GM19324 (cell line): ENCODE measurements at regions not wholly inside any gene's neighbourhood (a gene's known extent, or its start where the extent isn't known, plus 50 kb on each side); places are given as distances from the start of the nearest gene placed in this dataset.
"Not testable (repeated sequence)": the region's sequence is repeated elsewhere in the genome, so short reads cannot be mapped to it uniquely, and the experiment has no call there.

ENCODE experiments used
- ATAC-seq: cut with Tn5 transposase; IDR thresholded peaks from one replicate; pipeline ENCODE4 v1.9.1; 2021; ENCODE audit warnings: mild to moderate bottlenecking, moderate library complexity; ENCODE audit not compliant: unreplicated experiment, low FRiP score

DNA sequence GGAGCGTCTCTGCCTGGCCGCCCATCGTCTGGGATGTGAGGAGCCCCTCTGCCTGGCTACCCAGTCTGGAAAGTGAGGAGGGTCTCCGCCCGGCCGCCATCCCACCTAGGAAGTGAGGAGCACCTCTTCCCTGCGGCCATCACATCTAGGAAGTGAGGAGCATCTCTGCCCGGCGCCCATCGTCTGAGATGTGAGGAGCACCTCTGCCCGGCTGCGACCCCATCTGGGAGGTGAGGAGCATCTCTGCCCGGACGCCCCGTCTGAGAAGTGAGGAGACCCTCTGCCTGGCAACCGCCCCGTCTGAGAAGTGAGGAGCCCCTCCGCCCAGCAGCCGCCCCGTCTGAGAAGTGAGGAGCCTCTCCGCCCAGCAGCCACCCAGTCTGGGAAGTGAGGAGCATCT lies 84.5 kb downstream of the IDS start:
- ATAC-seq: not testable (repeated sequence)

GRCh38 chrX:149398027-149398426 lies 107.1 kb downstream of the IDS start:
- no peak for ATAC-seq

GRCh38 chrX:149392921-149393320 lies 112.2 kb downstream of the IDS start:
- no peak for ATAC-seq

DNA sequence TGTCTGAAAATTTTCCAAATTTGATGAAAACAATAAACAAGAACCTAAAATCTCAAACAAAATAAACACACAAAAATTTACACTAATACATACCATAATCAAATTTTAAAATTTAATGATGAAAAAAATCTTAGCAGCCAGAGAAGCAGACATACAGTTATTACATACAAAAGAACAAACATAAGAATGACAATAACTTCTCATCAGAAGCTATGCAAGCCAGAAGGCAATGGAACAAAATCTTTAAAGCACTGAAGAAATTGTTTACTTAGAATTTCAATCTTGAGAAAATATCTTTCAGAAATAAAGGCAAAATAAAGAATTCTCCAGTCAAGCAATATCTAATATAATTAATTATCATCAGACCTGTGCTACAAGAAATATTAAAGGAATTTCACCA lies 121.3 kb downstream of the IDS start:
- ATAC-seq: no peak

GRCh38 chrX:149374751-149375150 lies 130.4 kb downstream of the IDS start:
- ATAC-seq: no peak

DNA sequence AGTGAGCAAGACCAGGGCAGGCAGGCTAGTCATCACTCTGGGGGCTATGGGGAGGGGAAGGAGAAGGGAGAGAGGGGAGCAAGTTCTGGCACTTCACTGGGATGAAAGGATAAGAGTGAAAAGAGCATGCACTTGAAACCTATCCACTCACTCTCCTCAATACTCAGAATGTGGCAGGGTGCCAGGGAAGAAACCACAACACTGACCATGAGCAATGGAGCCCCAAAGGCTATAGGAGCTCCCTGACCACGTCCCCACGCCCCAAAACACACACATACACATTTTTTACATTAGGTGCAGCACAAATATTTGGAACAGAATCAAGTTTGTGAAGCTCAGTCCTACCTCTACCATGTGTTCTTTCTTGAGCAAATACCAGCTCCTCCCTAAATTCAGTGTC lies 132.2 kb downstream of the IDS start:
- ATAC-seq: no peak

DNA sequence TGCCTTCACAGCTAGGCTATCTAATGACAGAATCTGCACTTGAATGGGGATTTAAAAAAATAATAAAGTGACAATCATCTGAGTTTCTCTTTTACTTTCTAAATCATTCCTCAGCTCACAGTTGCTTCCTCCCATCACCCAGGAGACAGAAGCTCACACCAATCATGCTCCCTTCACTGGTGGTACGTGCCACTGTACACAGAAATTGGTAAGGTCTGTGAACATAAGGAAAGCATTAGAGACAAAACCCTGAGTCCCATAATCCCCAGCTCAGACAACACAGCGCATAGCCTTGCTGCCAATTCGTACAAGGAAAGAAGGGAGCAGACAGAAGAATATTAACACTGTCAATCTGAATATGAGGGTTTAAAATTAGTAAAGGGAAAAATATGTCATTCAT lies 133.1 kb downstream of the IDS start:
- no peak for ATAC-seq

GRCh38 chrX:149370097-149370496 lies 135.0 kb downstream of the IDS start:
- no peak for ATAC-seq

GRCh38 chrX:149365552-149365951 lies 139.6 kb downstream of the IDS start:
- ATAC-seq: no peak

- no peak for ATAC-seq
Measured at GRCh38 chrX:149365061-149365460, 140.0 kb downstream of the IDS start.

DNA sequence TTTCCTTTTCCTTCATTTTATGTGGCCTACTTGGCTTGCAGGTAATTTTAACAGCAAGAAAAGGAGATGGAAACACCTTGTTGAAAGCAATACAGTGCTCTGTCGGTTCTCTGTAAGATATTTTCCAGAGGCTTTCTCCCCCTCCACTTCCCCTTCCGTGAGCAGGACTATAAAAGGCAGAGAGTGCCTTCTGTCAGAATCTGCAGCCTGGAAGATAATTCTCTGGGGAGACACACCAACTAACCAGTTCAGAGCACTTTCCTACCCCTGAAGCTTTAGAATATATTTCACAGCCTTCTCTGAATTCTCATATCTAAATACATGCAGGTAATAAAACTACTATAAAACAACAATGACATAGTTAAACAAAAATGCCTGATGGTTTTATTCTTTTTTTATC lies 141.1 kb downstream of the IDS start:
- no peak for ATAC-seq

GRCh38 chrX:149346306-149346705 lies 158.8 kb downstream of the IDS start:
- no peak for ATAC-seq

- no peak for ATAC-seq
Measured at GRCh38 chrX:149322316-149322715, 182.8 kb downstream of the IDS start.

DNA sequence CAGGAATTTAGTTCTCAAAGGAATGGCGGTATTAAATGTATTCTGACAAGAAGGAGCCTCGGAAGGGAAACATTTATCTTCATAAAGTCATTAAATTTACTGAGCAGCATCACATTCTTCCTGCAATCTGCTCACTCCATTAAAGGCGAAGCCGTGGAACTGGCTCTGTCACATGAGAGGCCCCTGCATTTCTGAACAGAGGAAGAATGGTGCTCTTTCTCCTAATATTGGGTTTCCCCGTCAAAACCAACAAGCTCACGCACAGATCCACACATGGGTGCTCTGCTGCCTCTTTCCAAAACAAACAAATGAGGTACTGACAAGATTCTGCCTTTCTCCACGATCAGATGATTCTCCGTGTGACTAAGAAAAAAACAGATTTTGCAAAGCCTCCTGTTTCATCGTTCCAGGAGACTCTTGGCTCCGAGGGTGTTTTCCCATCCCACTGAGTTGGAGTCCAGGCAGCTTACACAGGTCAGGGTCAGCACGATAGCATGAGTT lies 191.2 kb downstream of the IDS start:
- ATAC-seq: no peak

DNA sequence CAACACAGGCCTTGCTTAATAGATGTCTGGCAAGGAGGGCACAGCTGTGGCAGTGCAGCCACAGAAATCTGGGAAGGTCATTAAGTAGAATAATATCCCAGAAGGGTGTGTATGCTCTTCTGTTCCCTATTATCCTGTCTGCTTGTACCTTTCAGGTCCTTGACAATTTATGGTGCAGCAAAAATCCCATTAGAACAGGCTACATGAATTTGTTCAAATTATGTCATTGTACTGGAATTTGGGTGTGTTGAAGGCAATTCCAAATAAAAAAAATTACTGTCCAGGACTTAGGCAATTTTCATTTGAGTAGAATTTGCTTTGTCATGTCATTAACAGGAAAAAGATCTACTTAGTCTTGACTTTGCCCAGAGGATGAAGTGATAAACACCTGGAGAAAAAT lies 192.1 kb downstream of the IDS start:
- ATAC-seq: no peak

- ATAC-seq: no peak
Measured at GRCh38 chrX:149312097-149312496, 193.0 kb downstream of the IDS start.

- no peak for ATAC-seq
Measured at GRCh38 chrX:149302705-149303104, 202.4 kb downstream of the IDS start.

DNA sequence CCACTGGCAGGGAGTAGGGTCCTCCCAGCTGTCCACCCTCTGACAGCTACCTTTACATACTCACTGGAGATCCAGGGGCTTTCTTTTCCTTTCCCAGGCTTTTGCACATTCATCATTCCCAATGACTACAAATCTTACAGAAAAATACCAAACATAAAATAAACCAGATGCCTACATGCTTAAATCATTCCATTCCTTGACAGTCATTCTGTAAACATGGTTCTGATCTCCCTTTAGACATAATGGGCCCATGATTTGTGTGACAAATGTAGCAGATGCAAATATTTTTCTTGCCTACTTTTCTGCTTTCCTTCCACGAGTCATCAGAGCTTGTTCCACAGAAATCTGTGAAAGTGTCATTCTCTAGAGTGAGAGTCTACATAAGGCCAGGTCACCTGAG lies 207.0 kb downstream of the IDS start:
- ATAC-seq: no peak

- no peak for ATAC-seq
Measured at GRCh38 chrX:149296092-149296491, 209.0 kb downstream of the IDS start.

GRCh38 chrX:149286940-149287349 lies 218.2 kb downstream of the IDS start:
- ATAC-seq: no peak

DNA sequence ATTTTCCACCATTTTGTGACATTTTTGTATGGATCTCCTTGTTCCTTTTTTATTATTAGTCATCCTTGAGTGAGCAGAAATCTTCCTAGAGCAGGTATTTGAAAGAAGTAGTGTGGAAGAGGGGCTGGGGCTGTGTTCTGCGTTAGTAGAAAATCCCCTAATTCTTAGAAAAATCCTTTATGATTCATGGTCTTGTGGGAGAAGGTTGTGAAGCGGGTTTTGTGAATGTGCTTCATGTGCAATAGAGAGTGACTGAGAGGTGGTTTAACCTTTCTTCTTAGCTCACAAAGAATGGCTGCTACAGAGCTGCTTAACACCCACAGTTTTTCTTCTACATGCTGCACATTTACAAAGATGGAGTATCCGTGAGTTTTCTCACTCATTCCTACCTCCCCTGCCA lies 220.5 kb downstream of the IDS start:
- no peak for ATAC-seq

DNA sequence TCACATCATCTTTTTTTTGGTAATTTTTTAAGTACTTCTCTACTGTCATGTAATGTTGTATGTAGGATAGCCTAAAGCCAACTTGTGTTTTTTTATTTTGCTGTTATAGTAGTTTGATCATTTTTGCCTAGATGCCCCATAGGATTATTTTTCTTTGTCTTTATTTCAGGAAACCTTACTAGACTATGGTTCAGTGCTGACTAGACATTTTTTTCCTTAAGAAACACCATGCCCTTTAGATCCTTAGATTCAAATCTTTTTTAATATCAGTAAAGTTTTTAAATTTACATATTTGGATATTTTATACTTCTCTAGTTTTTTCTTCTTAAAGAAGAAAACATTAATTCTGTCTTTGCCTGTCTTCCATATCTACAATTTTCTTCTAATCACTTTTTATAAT lies 221.3 kb downstream of the IDS start:
- ATAC-seq: no peak

- no peak for ATAC-seq
Measured at GRCh38 chrX:149282909-149283308, 222.2 kb downstream of the IDS start.
